ENCODE measurements at regions not wholly inside any gene's neighbourhood (a gene's known extent, or its start where the extent isn't known, plus 50 kb on each side); places are given as distances from the start of the nearest gene placed in this dataset.
"Not testable (repeated sequence)": the region's sequence is repeated elsewhere in the genome, so short reads cannot be mapped to it uniquely, and the experiment has no call there.

DNA sequence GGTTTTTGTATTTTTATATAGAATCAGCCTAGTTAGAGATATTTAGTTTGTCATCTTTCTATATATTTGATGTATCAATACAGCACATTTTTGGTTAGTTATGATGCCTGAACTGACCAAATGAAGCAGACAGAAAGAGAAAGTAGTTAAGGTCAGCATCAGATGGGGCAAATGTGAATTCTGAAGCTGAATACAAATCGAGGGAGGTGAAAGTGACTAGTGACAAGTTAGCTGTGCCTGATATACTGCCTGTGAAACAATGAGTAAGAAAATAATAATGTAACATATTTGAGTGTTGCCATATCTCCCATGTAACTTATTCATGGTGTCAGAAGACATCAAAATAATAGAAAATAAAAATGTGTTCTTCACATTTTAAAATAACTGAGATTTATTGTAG lies 680.3 kb upstream of the SEMA6D start:
- DNase-seq (ENCODE audit: low read depth in 4 of 4, low spot score in 1 of 4) = no peak

DNA sequence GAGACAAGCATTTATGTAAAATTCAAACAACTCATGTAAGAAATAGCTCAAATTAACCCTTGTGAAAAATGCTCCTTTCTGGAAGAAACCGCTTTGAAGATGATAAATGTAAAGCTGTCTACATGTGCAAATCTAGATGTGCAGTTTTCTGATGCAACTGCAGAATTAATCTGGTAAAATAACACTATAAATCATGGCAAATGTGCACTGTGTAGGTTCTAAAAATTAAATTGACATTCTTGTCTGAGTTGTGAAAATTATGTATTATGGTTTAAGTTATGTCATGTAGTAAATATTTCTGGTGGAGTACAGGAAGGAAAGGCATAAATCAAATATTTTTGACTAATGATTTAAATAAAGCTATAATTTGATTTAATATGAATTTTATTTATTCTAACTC lies 678.1 kb upstream of the SEMA6D start:
- no peak for DNase-seq (ENCODE audit: low read depth in 4 of 4, low spot score in 1 of 4)

DNA sequence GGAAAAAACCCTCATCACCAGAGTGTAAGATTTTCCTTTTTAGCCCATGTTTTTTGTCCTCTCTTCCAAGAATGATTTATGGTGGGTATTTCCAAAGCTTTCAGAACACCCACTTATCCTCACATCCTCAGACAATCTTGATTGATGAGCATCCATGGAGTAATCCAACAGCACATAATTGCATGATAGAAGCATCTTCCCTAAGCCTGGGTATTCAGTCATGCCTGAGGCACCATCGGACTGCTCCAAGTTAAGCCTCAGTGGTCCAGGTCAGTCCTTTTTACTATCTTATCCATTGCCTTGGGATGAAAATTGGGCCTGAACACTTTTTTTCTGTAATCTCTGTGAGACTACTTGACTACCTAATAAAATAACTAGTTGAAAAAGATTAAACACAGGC lies 676.0 kb upstream of the SEMA6D start:
- DNase-seq (ENCODE audit: low read depth in 4 of 4, low spot score in 1 of 4) = no peak

DNA sequence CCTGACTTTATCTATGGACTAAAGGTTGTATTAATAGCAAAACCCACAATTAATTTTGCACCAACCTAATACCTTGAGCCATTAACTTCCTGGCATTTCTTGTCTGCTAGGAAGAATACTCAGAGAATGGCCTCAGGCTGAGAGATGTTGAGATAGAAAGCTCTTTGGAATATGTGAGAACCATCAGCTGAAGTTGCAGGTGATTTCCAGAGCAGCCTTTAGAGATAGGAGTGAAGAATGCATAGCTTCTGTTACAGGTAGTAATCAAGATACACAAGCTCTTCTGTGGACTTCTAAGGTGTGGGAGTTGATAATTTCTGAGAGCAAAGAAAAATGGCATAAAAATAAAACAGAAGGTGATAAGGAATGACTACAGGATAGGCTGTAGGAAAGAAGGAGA lies 669.3 kb upstream of the SEMA6D start:
- DNase-seq (ENCODE audit: low read depth in 4 of 4, low spot score in 1 of 4) = not testable (repeated sequence)

DNA sequence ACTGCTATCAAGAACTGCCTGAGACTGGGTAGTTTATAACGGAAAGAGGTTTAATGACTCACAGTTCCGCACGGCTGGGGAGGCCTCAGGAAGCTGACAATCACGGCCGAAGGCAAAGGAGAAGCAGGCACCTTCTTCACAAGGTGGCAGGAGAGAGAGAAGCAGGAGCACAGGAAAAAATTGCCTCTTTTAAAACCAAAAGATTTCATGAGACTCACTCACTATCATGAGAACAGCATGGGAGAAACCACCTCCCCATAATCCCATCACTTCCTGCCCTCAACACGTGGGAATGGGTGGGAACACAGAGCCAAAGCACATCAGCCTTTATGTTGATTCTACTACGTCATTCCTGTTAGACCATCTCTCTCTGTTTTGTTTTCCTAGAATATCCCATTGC lies 650.9 kb upstream of the SEMA6D start:
- DNase-seq (ENCODE audit: low read depth in 4 of 4, low spot score in 1 of 4) = no peak

DNA sequence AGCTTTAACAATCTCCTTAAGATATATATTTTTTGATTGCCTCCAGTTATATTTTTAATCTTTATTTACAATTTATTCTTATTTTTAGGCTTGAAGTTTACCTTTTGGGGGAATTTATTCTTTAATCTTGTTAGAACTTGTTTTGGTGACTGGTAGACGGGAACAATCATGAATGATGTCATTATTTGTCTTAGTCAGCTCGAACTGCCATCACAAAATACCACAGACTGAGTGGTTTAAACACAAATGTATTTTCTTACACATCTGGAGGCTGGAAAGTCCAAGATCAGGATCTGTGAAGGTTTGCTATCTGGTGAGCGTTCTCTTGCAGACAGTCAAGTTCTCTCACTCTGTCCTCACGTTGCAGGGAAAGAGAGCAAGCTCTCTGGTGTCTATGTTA lies 639.5 kb upstream of the SEMA6D start:
- DNase-seq (ENCODE audit: low read depth in 4 of 4, low spot score in 1 of 4) = not testable (repeated sequence)

DNA sequence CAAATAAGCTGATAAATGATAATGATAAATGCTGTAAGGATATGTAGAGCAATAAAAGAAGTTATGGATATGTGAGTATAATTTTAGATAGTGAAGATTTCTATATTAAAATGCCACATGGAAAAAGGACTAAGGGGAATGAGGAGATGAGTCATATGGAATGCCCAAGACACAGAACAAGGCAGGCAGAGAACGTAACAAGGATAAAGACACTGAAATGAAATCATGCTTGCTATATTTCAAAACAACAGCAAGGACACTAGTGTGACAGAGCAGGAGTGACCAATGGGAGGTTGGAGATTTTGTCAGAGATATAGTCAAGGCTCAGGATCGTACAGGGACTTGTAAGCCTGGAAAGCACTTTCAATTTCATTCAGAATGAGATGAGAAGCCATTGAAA lies 621.5 kb upstream of the SEMA6D start:
- no peak for DNase-seq (ENCODE audit: low read depth in 4 of 4, low spot score in 1 of 4)

DNA sequence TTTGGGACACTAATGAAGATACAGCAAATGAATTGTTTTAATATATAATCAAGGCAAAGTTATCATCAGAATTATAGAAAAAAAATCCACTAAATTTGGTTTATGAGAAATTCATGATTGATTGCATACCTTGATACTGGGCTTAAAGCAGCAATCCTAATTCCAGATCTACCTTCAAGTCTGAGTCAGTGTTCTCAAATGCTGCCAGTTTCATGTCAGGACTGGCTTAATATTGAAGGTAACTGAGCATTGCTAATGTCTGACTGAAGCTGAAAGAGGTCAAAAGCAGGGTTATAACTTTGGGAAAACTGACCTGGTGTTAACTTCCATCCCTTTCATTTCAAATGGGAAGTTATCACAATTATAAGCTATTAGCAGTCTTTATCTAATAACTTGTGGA lies 618.8 kb upstream of the SEMA6D start:
- DNase-seq (ENCODE audit: low read depth in 4 of 4, low spot score in 1 of 4) = not testable (repeated sequence)

DNA sequence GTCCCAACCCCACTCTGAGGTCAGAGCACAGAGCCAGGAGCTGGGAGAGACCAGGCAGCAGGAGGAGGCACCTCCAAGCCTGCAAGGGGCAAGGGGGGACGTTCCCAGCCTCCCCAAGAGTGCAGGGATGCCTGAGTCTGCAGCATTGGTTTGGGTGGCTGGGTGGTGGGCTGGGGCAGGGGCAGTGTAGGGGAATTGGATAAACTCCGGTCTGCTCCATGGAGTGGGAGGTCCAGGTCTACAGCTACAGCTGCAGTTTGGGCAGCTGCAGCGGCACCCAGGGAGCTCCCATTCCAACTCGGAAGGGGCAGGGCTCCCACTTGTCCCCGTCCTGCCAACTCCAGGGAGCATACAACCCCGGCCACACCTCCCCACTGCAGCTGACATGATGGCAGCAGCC lies 617.5 kb upstream of the SEMA6D start:
- DNase-seq (ENCODE audit: low read depth in 4 of 4, low spot score in 1 of 4) = not testable (repeated sequence)

DNA sequence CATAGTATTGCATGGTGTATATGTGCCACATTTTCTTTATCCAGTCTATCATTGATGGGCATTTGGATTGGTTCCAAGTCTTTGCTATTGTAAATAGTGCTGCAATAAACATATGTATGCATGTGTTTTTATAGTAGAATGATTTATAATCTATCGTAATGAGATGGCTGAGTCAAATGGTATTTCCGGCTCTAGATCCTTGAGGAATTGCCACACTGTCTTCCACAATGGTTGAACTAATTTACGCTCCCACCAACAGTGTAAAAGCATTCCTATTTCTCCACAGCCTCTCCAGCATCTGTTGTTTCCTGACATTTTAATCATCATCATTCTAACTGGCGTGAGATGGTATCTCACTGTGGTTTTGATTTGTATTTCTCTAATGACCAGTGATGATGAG lies 608.5 kb upstream of the SEMA6D start:
- not testable (repeated sequence) for DNase-seq (ENCODE audit: low read depth in 4 of 4, low spot score in 1 of 4)

DNA sequence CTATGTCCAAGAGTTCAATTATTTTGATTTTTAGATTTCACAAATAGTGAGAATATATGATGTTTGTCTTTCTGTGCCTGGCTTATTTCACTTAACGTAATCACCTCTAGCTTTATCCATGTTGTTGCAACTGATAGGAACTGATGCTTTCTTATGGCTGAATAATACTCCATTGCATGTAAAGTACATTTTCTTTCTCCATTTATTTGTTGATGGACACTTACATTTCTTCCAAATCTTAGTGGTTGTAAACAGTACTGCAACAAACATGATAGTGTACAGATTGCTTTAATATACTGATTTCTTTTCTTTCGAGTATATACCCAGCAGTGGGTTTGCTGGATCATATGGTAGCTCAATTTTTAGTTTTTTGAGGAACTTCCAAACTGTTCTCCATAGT lies 600.6 kb upstream of the SEMA6D start:
- DNase-seq (ENCODE audit: low read depth in 4 of 4, low spot score in 1 of 4) = no peak

DNA sequence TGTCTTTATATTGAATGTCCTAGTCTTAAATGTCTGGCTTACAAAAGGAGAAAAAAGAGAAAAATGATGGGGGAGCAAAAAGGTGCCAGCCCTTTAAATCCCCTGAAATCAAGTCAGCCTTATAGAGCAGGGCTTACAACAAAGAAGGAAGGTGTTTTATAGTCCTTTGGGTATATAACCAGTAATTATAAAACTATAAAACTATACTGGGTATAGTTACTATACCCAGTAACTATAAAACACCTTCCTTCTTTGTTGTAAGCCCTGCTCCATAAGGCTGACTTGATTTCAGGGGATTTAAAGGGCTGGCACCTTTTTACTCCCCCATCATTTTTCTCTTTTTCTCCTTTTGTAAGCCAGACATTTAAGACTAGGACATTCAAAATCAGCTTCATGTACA lies 598.0 kb upstream of the SEMA6D start:
- no peak for DNase-seq (ENCODE audit: low read depth in 4 of 4, low spot score in 1 of 4)

DNA sequence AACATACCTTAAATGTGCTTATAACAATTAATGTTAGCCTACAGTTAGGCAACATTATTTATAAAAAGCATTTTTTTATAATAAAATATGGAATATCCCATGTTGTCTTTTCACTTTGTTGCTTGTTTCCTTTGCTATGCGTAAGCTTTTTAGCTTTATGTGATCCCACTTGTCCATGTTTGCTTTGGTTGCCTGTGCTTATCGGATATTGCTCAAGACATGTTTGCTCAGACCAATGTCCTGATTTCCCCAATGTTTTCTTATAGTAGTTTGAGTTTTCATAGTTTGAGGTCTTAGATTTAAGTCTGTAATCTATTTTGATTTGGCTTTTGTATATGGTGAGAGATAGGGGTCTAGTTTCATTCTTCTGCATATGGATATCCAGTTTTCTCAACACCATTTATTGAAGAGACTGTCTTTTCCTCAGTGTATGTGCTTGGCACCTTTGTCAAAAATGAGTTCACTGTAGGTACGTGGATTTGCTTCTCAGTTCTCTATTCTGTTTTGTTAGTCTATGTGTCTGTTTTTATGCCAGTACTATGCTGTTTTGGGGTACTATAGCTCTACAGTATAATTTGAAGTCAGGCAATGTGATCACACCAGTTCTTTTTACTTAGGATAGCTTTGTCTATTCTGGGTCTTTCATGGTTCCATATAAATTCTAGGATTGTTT lies 592.7 kb upstream of the SEMA6D start:
- DNase-seq (ENCODE audit: low read depth in 4 of 4, low spot score in 1 of 4) = no peak

DNA sequence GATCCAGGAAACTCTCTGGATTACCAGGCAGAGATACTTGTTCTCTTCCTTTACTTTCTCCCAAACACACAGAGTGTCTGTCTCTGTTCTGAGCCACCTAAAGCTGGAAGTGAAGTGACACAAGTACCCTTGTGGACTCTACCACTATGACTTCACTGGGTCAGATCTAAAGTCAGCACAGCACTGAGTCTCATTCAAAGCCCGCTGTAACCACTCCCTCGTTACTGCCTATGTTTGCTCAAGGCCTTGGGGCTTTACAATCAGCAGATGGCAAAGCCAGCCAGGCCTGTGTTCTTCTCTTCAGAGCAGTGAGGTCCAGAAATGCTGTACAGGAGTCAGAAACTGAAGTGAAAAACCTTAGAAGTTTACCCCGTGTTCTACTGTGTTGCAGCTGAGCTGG lies 588.3 kb upstream of the SEMA6D start:
- DNase-seq (ENCODE audit: low read depth in 4 of 4, low spot score in 1 of 4) = no peak

DNA sequence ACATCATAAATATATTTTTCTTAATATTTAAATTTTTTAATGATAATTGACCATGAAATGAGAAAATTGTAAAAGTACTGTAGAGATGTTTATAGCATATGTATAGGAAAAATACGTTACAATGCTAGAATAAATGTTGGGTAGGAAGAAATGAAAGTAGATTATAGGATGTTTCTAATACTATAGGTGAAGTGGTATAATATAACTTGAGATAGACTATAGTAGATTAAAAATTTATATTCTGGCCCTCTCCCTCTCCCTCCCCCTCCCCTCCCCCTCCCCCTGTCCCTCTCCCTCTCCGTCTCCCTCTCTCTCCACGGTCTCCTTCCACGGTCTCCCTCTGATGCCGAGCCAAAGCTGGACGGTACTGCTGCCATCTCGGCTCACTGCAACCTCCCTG lies 585.9 kb upstream of the SEMA6D start:
- DNase-seq (ENCODE audit: low read depth in 4 of 4, low spot score in 1 of 4) = not testable (repeated sequence)

DNA sequence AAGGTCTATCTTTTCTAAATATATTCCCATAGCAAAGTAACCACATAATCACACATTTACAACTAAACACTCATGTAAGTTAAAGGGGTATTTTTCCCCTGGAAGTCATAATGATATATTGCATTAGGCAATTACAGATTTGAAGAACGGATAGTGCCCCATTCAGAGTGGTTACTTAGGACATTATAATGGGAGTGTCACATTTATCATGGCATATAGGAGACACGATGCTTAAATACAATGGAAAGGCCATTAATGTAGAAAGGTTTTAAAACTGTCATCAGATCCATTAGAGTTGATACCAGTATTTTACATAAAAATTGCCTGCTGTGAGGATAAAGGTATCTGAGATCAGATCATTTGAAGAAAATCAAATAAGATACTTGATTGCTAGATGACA lies 582.0 kb upstream of the SEMA6D start:
- DNase-seq (ENCODE audit: low read depth in 4 of 4, low spot score in 1 of 4) = no peak

DNA sequence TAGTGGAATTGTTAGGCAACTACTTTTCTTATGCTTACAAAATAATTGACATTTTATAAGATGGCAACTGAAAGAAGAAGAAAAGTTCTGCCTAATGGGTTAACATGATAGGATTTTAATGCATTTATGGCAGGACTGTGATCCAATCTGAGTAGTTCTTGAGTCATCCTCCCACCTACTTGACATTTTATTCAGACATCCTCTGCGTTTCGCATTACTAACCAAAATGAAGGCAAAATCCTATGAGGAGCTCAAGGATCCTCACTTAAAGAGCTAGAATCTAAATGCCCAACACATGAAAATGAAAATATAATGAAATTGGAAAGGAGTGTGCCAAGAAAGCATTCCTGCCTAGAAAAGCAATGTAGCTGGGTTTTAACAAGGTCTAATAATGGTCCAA lies 581.1 kb upstream of the SEMA6D start:
- no peak for DNase-seq (ENCODE audit: low read depth in 4 of 4, low spot score in 1 of 4)

DNA sequence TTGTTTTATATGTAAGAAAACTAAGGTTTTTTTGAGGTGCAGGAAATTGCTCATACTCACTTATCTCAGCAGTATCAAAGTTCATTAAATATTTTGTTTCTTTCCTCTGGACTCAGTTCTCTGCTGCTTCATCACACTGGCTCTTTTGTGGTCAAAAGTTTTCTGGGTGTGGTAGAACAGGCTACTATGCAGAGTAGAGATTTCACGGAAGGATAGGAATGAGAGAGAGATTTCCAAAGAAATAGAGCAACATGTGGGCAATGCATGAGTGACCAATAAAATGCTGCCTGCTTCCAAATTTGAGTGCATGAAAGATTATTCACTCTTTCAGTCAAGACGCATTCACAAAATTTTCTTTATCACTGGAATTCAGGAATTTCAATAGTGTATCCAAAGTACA lies 577.3 kb upstream of the SEMA6D start:
- DNase-seq (ENCODE audit: low read depth in 4 of 4, low spot score in 1 of 4) = no peak

DNA sequence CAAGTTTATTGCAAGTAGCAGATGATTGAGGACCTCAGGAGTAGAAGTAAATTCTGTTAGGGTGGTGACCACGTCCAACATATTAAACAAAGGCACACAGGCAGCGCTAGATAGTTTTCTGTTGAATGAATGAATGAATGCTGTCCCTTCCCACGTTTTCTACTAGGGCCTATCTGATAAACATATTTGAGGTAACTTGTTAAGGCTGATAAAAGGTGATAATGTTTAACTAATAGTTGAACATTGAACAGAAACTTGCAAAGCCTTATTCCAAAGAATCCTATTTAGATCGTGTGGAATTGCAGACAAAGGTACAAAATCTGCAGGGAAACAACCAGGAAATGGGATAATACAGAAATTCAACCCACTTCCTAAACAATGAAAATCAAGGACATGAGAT lies 559.5 kb upstream of the SEMA6D start:
- no peak for DNase-seq (ENCODE audit: low read depth in 4 of 4, low spot score in 1 of 4)

DNA sequence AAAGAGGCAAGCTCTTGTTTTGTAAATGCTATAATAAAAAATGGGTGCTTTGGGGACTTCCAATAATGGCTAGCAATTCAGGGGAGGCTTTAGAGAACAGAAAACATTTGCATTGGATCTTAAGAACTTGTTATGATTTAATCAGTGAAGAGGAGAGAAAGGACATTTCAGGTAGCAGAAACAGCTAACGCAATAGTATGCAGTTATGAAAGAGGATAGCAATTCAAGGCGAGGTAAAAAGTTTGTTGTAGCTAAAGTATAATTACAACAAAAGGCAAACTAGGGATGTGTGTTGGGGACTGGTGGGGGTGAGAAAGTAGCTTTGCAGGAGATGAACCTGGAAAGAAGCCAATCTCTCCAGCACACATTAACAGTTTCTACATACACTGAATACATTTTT lies 558.7 kb upstream of the SEMA6D start:
- no peak for DNase-seq (ENCODE audit: low read depth in 4 of 4, low spot score in 1 of 4)

DNA sequence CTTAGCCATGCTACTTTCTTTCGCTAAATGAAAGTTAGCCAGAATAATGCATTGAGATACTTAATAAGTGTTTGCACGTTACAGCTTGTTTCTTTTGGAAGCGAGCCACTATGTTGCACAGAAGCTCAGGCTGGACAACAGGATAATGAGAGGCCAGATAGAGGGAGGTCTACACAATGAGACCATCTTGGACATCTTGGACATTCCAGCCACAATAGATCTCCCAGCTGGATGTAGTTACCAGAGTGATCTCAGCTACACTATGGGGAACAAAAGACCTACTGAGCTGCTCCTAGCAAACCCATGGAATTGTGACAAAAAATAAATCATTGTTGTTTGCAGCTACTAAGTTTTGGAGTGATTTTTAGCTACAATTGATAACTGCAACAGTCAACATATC lies 540.1 kb upstream of the SEMA6D start:
- no peak for DNase-seq (ENCODE audit: low read depth in 4 of 4, low spot score in 1 of 4)

DNA sequence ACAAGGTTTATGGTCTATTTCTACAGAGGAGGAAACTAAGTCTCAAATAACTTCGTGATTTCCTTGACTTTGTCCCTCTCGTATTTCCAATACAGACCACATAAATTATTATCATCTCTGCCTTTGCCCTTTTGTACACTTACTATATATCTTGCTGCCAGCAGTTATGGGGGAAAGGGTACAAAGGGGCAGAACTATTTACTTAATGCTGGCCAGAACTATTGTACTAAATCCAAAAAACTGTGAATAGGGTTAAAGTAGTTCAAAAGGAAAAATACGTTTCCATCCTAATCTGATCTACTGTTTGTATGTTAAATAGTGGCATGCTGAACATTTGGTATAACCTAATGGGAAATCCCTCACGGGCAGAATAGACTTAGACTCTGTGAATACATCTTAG lies 537.3 kb upstream of the SEMA6D start:
- no peak for DNase-seq (ENCODE audit: low read depth in 4 of 4, low spot score in 1 of 4)

DNA sequence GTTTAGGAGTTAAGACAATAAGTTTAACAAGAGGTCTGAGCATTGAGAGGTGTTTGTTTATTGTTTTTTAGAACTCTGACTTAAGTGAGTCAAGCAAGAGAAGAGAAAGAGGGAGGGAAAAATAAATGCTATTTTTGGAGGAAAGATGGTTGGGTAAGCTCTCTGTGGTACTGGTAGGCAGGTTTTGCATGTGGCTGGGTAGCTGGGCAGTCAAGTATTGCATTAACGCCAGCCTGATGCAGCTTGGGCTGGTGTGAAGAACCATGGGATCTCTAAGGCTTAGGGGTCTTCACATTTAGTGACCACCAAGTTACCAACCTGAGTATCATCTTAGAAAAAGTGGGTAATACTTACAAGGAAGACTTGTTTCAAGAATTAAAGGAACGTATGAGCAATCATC lies 534.5 kb upstream of the SEMA6D start:
- no peak for DNase-seq (ENCODE audit: low read depth in 4 of 4, low spot score in 1 of 4)
